SIG-M5 treated with dmso at 0.1 percent for 504 hours (cell line): ENCODE measurements at regions not wholly inside any gene's neighbourhood (a gene's known extent, or its start where the extent isn't known, plus 50 kb on each side); places are given as distances from the start of the nearest gene placed in this dataset.

Source experiments
- DNase-seq: peaks from one replicate; lab custom pipeline; 2025; ENCODE audit not compliant: unreplicated experiment; lab: John Stamatoyannopoulos, UW

GRCh38 chr3:18295171-18295920 is 129.8 kb downstream of the SATB1 start:
- peak; percentile 44 for DNase-seq

GRCh38 chr3:18290157-18290556 is 135.0 kb downstream of the SATB1 start:
- no peak for DNase-seq

GRCh38 chr3:18288243-18288642 is 136.9 kb downstream of the SATB1 start:
- DNase-seq = no peak

GRCh38 chr3:18284716-18285115 is 140.4 kb downstream of the SATB1 start:
- no peak for DNase-seq

GRCh38 chr3:18283680-18284079 is 141.5 kb downstream of the SATB1 start:
- DNase-seq = no peak

- no peak for DNase-seq
Observed at GRCh38 chr3:18282507-18282906, 142.6 kb downstream of the SATB1 start.

GRCh38 chr3:18279226-18279737 is 145.9 kb downstream of the SATB1 start:
- no peak for DNase-seq

GRCh38 chr3:18264853-18265252 is 160.3 kb downstream of the SATB1 start:
- DNase-seq = no peak

GRCh38 chr3:18264361-18264760 is 160.8 kb downstream of the SATB1 start:
- DNase-seq = no peak

GRCh38 chr3:18258492-18258891 is 166.6 kb downstream of the SATB1 start:
- no peak for DNase-seq

GRCh38 chr3:18252578-18252977 is 172.6 kb downstream of the SATB1 start:
- DNase-seq = no peak

GRCh38 chr3:18250991-18251390 is 174.1 kb downstream of the SATB1 start:
- DNase-seq = no peak

- no peak for DNase-seq
Observed at GRCh38 chr3:18249126-18249525, 176.0 kb downstream of the SATB1 start.

GRCh38 chr3:18247776-18248310 is 177.3 kb downstream of the SATB1 start:
- no peak for DNase-seq

- DNase-seq = no peak
Observed at GRCh38 chr3:18247139-18247695, 177.9 kb downstream of the SATB1 start.

GRCh38 chr3:18246336-18247060 is 178.6 kb downstream of the SATB1 start:
- DNase-seq = no peak

GRCh38 chr3:18245721-18246120 is 179.4 kb downstream of the SATB1 start:
- no peak for DNase-seq

- DNase-seq = no peak
Observed at GRCh38 chr3:18241837-18242236, 183.3 kb downstream of the SATB1 start.

- no peak for DNase-seq
Observed at GRCh38 chr3:18239674-18240073, 185.5 kb downstream of the SATB1 start.

GRCh38 chr3:18238746-18239331 is 186.3 kb downstream of the SATB1 start:
- no peak for DNase-seq

- DNase-seq = no peak
Observed at GRCh38 chr3:18238332-18238731, 186.8 kb downstream of the SATB1 start.
